Activated CD4-positive, alpha-beta T cell treated with anti-CD3 and anti-CD28 coated beads, Interleukin-2, amount 10 ng/mL, durations not matched to agents 7 days and 5 days (primary cell): ENCODE measurements at regions not wholly inside any gene's neighbourhood (a gene's known extent, or its start where the extent isn't known, plus 50 kb on each side); places are given as distances from the start of the nearest gene placed in this dataset.

Experiments used
- CTCF ChIA-PET: fragments of 350-600 bp; sonication (Branson Sonifier 250); formaldehyde crosslinking; loops from one replicate; lab custom pipeline; 2021; ENCODE audit warnings: antibody characterized with exemption; lab: Charles Lee
- POLR2A ChIA-PET: fragments of 350-600 bp; sonication (Branson Sonifier 250); formaldehyde crosslinking; loops from one replicate; lab custom pipeline; 2021; ENCODE audit warnings: antibody characterized with exemption; lab: Charles Lee
- DNase-seq: peaks from one replicate; pipeline ENCODE4 v3.0.0-alpha.2; 2020
- H3K27ac Mint-ChIP-seq: one replicate; pipeline ENCODE4 v1.8.0; 2021; ENCODE audit warnings: mild to moderate bottlenecking, moderate library complexity, mixed read lengths
- H3K27me3 Mint-ChIP-seq: one replicate; pipeline ENCODE4 v1.8.0; 2021; ENCODE audit warnings: mixed read lengths
- H3K36me3 Mint-ChIP-seq: one replicate; pipeline ENCODE4 v1.8.0; 2021; ENCODE audit warnings: low read depth, mixed read lengths
- H3K4me1 Mint-ChIP-seq: one replicate; pipeline ENCODE4 v1.8.0; 2021; ENCODE audit warnings: mixed read lengths
- H3K4me3 Mint-ChIP-seq: one replicate; pipeline ENCODE4 v1.8.0; 2021; ENCODE audit warnings: mild to moderate bottlenecking, moderate library complexity, mixed read lengths
- H3K9me3 Mint-ChIP-seq: one replicate; pipeline ENCODE4 v1.8.0; 2021; ENCODE audit warnings: mixed read lengths

GRCh38 chr10:28481968-28482367 is 51.0 kb upstream of the WAC start:
- DNase-seq = no peak
- POLR2A ChIA-PET = no interaction called here
- Mint-ChIP-seq H3K4me3 (no peak overlapping the region), H3K27ac (no peak overlapping the region), H3K36me3 (no peaks in the 10 kb centered on the region), H3K4me1 (peaks cover 2% of the 10 kb centered on the region), H3K27me3 (peaks cover 5% of the 10 kb centered on the region), H3K9me3 (peaks cover 4% of the 10 kb centered on the region)
- CTCF ChIA-PET = no interaction called here
